GM23248 (cell line): ENCODE measurements at regions not wholly inside any gene's neighbourhood (a gene's known extent, or its start where the extent isn't known, plus 50 kb on each side); places are given as distances from the start of the nearest gene placed in this dataset.

ENCODE experiments used
- EZH2 ChIP-seq: fragments of 200-600 bp; sonication (generic); IDR thresholded peaks from 2 replicates; pipeline ENCODE4 v1.6.1; 2018; ENCODE audit warnings: antibody characterized with exemption, mild to moderate bottlenecking; ENCODE audit not compliant: insufficient read depth, poor library complexity, severe bottlenecking
- EZH2phosphoT487 ChIP-seq: fragments of 200-600 bp; sonication (generic); IDR thresholded peaks from 2 replicates; pipeline ENCODE4 v1.6.1; 2018; ENCODE audit warnings: antibody characterized with exemption, moderate library complexity, mild to moderate bottlenecking, low read depth; ENCODE audit not compliant: insufficient read depth

DNA sequence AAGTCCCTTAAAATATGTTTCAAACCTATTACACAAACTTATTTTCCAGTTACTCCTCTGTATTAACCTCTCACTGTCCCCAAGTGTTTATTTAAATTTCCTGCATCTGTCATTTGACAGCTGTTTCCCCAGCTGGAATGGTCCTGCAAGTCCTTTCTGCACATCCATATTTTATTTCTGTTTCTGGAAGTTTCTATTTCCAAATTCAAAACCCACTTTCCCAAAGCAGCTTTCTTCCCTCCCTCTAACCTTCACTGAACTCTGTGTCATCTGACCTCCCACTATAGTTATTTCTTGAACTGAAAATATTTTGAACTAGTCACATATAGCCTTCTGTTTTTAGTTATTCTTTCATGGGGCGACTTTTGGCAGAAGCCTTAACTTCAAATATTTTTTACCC lies 459.4 kb upstream of the MC4R start:
- TF ChIP-seq EZH2 (no peak), EZH2phosphoT487 (no peak)
